Neuron (in vitro differentiated cells): ENCODE measurements at regions not wholly inside any gene's neighbourhood (a gene's known extent, or its start where the extent isn't known, plus 50 kb on each side); places are given as distances from the start of the nearest gene placed in this dataset.
"Not testable (repeated sequence)": the region's sequence is repeated elsewhere in the genome, so short reads cannot be mapped to it uniquely, and the experiment has no call there.

Experiments
- H2AFZ ChIP-seq: one replicate; pipeline ENCODE4 v1.6.1; 2013; ENCODE audit warnings: low read depth, mild to moderate bottlenecking, inconsistent platforms, low read length, moderate library complexity
- H3K27me3 ChIP-seq: one replicate; pipeline ENCODE4 v1.6.1; 2013; ENCODE audit warnings: low read length; ENCODE audit not compliant: insufficient read depth
- H3K36me3 ChIP-seq: one replicate; pipeline ENCODE4 v1.6.1; 2013; ENCODE audit warnings: low read length; ENCODE audit not compliant: insufficient read depth
- H3K4me1 ChIP-seq: one replicate; pipeline ENCODE4 v1.6.1; 2013; ENCODE audit warnings: low read length; ENCODE audit not compliant: insufficient read depth
- H3K4me3 ChIP-seq: 2 replicates; pipeline ENCODE4 v1.5.1; 2013; ENCODE audit warnings: mild to moderate bottlenecking, low read length, moderate library complexity
- H3K9me3 ChIP-seq: one replicate; pipeline ENCODE4 v1.6.1; 2013; ENCODE audit warnings: low read length

GRCh38 chr10:120105001-120105400 is 212.5 kb downstream of the SEC23IP start:
- no peak overlapping the region for H3K4me3 ChIP-seq
- no peaks in the 10 kb centered on the region for H3K27me3 ChIP-seq
- peaks cover 2% of the 10 kb centered on the region for H3K4me1 ChIP-seq
- no peaks in the 10 kb centered on the region for H3K36me3 ChIP-seq
- no peaks in the 10 kb centered on the region for H3K9me3 ChIP-seq
- H2AFZ ChIP-seq, result no peak overlapping the region

GRCh38 chr10:120105492-120105891 is 213.0 kb downstream of the SEC23IP start:
- H2AFZ ChIP-seq, result no peak overlapping the region
- H3K36me3 ChIP-seq, result no peaks in the 10 kb centered on the region
- H3K9me3 ChIP-seq, result no peaks in the 10 kb centered on the region
- peaks cover 2% of the 10 kb centered on the region for H3K4me1 ChIP-seq
- H3K27me3 ChIP-seq, result no peaks in the 10 kb centered on the region
- no peak overlapping the region for H3K4me3 ChIP-seq

GRCh38 chr10:120108916-120109315 is 216.4 kb downstream of the SEC23IP start:
- Histone ChIP-seq H3K4me3 (no peak overlapping the region), H3K9me3 (no peaks in the 10 kb centered on the region), H3K4me1 (no peaks in the 10 kb centered on the region), H3K36me3 (no peaks in the 10 kb centered on the region), H3K27me3 (no peaks in the 10 kb centered on the region), H2AFZ (no peak overlapping the region)

GRCh38 chr10:120109725-120110124 is 217.2 kb downstream of the SEC23IP start:
- not testable (repeated sequence) for H3K4me3 ChIP-seq, H3K9me3 ChIP-seq, H3K4me1 ChIP-seq, H2AFZ ChIP-seq, H3K27me3 ChIP-seq, H3K36me3 ChIP-seq

GRCh38 chr10:120110196-120110595 is 217.7 kb downstream of the SEC23IP start:
- H3K9me3 ChIP-seq, result no peaks in the 10 kb centered on the region
- no peaks in the 10 kb centered on the region for H3K36me3 ChIP-seq
- no peak overlapping the region for H2AFZ ChIP-seq
- H3K4me1 ChIP-seq, result no peaks in the 10 kb centered on the region
- H3K4me3 ChIP-seq, result no peak overlapping the region
- H3K27me3 ChIP-seq, result no peaks in the 10 kb centered on the region

- Histone ChIP-seq H2AFZ (no peak overlapping the region), H3K4me1 (no peaks in the 10 kb centered on the region), H3K27me3 (peaks cover 6% of the 10 kb centered on the region), H3K36me3 (no peaks in the 10 kb centered on the region), H3K9me3 (no peaks in the 10 kb centered on the region), H3K4me3 (no peak overlapping the region)
These were observed 219.1 kb downstream of the SEC23IP start for GRCh38 chr10:120111628-120112027.

GRCh38 chr10:120112809-120113208 is 220.3 kb downstream of the SEC23IP start:
- Histone ChIP-seq H3K4me1 (no peaks in the 10 kb centered on the region), H3K36me3 (no peaks in the 10 kb centered on the region), H3K9me3 (no peaks in the 10 kb centered on the region), H3K27me3 (peaks cover 6% of the 10 kb centered on the region), H3K4me3 (no peak overlapping the region), H2AFZ (no peak overlapping the region)

- no peaks in the 10 kb centered on the region for H3K36me3 ChIP-seq
- no peaks in the 10 kb centered on the region for H3K9me3 ChIP-seq
These were observed 223.4 kb downstream of the SEC23IP start for GRCh38 chr10:120115959-120116358.

GRCh38 chr10:120121768-120122167 is 229.2 kb downstream of the SEC23IP start:
- Histone ChIP-seq H3K4me1 (no peaks in the 10 kb centered on the region), H3K4me3 (no peak overlapping the region), H3K27me3 (no peaks in the 10 kb centered on the region), H2AFZ (no peak overlapping the region), H3K9me3 (no peaks in the 10 kb centered on the region), H3K36me3 (no peaks in the 10 kb centered on the region)

More at GRCh38 chr10:120115959-120116358, 223.4 kb downstream of the SEC23IP start:
- no peak overlapping the region for H3K4me3 ChIP-seq
- no peaks in the 10 kb centered on the region for H3K4me1 ChIP-seq
- no peak overlapping the region for H2AFZ ChIP-seq
- peaks cover 6% of the 10 kb centered on the region for H3K27me3 ChIP-seq

- Histone ChIP-seq H3K4me1 (no peaks in the 10 kb centered on the region), H3K4me3 (no peak overlapping the region), H3K36me3 (no peaks in the 10 kb centered on the region), H3K27me3 (no peaks in the 10 kb centered on the region), H2AFZ (no peak overlapping the region), H3K9me3 (no peaks in the 10 kb centered on the region)
These were observed 238.7 kb downstream of the SEC23IP start for GRCh38 chr10:120131183-120131582.

- Histone ChIP-seq H3K36me3 (no peaks in the 10 kb centered on the region), H3K4me3 (no peak overlapping the region), H2AFZ (no peak overlapping the region), H3K4me1 (no peaks in the 10 kb centered on the region), H3K9me3 (no peaks in the 10 kb centered on the region), H3K27me3 (no peaks in the 10 kb centered on the region)
These were observed 240.3 kb downstream of the SEC23IP start for GRCh38 chr10:120132811-120133210.

GRCh38 chr10:120138689-120139088 is 246.2 kb downstream of the SEC23IP start:
- Histone ChIP-seq H3K27me3 (no peaks in the 10 kb centered on the region), H3K9me3 (no peaks in the 10 kb centered on the region), H3K4me3 (no peak overlapping the region), H2AFZ (no peak overlapping the region), H3K36me3 (no peaks in the 10 kb centered on the region), H3K4me1 (no peaks in the 10 kb centered on the region)

- Histone ChIP-seq H3K9me3 (no peaks in the 10 kb centered on the region), H3K27me3 (no peaks in the 10 kb centered on the region), H2AFZ (no peak overlapping the region), H3K4me3 (no peak overlapping the region), H3K4me1 (no peaks in the 10 kb centered on the region), H3K36me3 (no peaks in the 10 kb centered on the region)
These were observed 252.6 kb downstream of the SEC23IP start for GRCh38 chr10:120145107-120145506.

- Histone ChIP-seq H3K9me3 (no peaks in the 10 kb centered on the region), H3K27me3 (no peaks in the 10 kb centered on the region), H2AFZ (no peak overlapping the region), H3K4me3 (no peak overlapping the region), H3K36me3 (no peaks in the 10 kb centered on the region), H3K4me1 (no peaks in the 10 kb centered on the region)
These were observed 264.2 kb downstream of the SEC23IP start for GRCh38 chr10:120156614-120157274.
